ENCODE measurements at regions not wholly inside any gene's neighbourhood (a gene's known extent, or its start where the extent isn't known, plus 50 kb on each side); places are given as distances from the start of the nearest gene placed in this dataset.

DNA sequence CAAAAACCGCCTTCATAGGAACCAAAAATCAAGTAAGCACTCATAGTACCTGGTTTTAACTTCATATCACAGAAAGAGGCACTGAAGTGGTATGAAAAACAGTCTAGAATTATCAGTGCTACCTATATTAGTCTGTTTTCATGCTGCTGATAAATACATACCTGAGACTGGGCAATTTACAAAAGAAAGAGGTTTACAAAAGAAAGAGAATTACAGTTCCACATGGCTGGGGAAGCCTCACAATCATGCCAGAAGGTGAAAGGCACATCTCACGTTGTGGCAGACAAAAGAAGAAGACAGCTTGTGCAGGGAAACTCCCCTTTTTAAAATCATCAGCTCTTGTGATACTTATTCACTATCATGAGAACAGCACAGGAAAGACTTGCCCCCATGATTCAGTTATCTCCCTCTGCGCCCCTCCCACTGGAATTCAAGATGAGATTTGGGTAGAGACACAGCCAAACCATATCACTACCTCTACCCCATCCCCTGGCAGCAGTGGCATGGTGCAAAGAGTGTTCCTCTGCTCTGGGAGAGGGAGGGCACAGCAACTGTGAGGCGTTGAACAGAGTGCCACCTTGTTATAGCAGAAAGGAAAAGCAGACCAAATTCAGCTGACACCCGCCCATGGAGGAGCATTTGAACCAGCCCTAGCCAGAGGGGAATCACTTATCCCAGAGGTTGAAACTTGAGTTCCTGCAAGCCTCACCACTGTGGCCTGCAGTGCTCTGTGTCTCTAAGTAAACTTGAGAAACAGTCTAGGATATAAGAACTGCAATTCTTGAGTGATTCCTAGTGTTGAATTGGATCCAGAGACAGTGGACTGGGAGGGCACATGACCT is 61.9 kb upstream of the PTPRZ1 start:
- no peak for DNase-seq (ENCODE audit: low read depth, low spot score)

DNA sequence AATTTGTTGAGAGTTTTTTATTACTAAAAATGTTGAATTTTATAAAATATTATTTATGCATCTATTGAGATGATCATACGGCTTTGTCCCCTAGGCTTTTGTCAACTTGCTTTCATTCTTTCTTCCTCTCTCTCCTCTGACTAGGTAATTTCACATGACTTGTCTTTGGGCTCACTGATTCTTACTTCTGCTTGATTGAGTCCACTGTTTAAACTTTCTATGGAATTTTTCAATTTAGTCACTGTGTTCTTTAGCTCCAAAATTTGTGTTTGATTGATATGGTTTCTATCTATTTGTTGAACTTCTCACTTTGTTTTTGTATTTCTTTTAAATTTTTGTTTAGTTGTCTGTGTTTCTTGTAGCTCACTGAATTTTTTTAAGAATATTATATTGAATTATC is 65.9 kb upstream of the PTPRZ1 start:
- no peak for DNase-seq (ENCODE audit: low read depth, low spot score)

DNA sequence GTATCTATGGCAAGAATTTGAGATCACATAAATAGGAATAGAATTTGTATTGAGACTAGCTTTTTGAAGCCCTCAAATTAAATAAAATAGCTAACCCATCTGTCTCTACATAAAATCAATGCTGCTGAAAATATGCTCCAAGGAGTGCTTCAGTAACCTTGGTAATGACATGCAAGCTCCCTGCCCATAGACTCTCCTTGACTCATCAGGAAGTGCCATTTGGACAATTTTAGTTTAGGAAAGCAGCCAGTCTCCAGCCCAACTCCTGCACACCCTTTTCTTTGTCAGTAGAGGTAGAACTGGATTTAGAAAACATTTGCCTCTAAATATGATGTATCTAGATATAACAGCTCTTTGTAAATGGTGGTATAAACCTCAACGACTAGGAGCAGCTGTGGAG is 69.9 kb upstream of the PTPRZ1 start:
- DNase-seq (ENCODE audit: low read depth, low spot score): no peak

DNA sequence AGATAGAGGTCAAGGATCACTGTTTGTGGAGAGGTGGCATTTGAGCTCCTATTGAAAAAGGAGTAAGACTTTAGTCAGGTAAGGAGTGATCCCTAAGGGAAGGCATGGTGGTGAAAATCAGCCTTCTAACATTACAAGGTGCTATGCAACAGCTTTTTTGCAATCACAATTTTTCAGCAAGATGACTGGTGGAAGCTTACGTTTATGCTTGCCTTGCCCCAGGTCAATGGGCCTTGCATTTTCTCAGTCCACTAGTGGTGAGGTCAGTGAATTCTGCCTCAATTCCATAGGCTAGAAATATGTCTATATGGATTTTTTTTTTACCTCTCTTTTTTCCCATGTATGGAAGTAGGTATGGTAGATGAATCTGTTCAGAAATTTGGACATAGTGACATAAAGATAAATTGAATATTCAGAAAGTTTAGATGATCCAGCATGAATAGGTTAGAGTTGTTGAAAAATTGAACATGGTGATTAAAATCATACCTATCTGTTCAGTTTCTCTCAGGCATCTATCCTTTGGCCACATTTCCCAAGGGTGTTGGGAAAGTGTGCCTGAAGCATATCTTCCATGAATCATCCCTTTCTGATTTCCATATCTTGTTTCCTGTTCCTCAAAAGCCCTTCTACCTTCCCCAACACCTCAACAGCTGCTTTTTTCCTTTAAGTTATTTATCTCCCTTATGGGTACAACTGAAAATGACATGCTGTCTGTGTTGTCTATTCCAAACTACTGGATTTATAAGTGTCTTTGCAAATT is 71.9 kb upstream of the PTPRZ1 start:
- no peak for DNase-seq (ENCODE audit: low read depth, low spot score)

DNA sequence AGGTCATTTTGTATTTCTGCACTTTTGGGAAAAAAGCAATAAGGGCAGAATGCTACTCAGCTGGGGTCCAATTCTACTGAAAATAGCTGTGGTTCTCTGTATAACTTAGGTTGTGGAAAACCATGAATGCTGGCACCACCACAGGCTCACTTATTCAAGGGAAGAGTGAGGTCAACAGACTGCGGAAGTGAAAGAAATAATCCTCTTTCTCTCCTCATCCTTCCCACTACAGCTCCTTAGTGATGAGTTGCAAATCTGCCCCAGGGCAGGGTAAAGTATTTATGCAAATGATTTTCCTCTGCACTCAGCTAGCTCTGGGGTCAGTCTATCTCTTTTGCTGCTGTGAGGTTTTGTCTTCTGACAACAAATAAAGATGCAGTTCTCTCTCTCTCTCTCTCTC is 74.1 kb upstream of the PTPRZ1 start:
- peak; percentile 40 for DNase-seq (ENCODE audit: low read depth, low spot score)

DNA sequence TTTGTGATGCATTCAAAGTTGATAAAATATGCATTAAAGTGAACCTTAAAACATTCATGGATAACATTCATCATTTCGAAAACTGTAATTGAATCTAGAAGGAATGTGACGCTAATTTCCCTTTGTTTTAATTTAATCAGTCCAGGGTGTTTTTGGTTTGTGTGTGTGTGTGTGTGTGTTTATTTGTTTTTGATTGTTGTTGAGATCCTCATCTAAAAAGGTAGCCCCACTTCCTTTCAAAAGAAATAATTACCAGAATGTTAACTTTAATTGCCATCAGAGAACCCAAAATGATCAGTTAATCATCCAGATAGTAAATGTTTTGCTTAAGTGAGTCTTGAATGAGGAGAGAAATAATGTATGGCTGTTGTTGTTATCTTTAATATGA is 74.5 kb upstream of the PTPRZ1 start:
- DNase-seq (ENCODE audit: low read depth, low spot score): no peak

DNA sequence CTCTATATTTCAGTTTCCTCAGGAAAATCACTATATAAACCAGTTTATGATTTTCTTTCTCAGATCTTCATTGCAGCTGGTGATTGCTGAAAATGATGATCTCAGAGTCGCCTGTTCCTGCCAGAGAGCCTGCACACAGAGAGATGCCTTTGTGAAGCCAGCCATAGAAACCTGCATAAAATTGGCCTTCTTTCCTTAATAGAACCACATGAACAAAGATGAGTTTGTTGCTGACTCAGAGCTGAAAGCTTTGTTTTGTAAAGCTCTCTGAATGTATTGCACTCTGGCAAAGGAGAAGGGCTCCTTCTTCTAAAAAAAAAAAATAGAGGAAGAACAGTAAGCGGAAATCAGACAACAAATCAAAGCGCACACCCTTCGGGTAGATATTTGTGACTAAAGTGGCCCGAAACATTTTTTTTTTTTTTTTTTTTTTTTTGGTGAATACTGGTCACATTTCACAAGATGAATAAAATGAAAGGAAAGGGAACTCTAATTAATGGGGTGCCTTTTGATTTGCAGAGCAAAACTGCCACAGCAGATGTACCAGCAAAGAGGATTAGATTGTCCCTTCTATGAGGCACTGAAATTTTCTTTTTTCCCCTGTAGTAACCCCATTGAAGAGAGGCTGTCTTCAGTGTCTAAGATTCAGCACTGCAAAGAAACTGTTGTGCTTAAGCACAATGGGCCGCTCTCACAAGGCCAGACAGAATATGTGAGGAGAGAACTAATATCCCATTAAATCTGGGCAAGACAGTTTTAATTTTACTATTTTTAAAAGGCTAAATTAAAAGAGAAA is 75.1 kb upstream of the PTPRZ1 start:
- no peak for DNase-seq (ENCODE audit: low read depth, low spot score)

DNA sequence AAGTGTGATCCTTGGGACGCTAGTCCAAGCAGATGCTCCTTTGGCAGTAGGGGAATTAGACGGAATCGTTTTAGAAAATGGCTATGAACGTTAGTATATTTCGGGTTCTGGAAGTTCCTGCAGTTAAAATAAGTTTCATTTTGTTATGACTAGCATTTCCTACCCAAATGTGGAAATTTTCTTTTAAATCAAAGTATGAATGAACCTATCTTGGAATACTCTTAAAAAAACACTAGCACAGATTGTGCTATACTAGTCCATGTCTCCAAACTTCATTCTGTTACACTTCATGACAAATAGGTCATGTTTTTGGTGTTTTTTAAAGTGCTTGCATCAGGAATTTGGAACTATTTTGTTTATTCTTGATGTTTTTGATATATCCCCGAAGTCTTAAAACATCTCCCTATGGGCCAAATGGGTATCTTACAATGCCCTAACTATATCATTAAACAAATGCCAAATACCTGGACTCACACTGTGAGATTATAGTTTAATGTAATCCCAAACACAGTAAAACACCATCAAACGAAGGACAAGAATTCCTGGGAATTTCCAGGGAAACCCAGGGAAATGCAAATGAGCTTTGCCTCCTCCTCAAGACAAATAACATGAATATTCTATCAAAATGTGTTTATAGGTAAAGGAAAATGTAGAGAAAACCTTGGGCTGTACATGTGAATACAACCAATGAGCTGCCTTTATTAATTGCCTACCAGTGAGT is 75.9 kb upstream of the PTPRZ1 start:
- DNase-seq (ENCODE audit: low read depth, low spot score): no peak

DNA sequence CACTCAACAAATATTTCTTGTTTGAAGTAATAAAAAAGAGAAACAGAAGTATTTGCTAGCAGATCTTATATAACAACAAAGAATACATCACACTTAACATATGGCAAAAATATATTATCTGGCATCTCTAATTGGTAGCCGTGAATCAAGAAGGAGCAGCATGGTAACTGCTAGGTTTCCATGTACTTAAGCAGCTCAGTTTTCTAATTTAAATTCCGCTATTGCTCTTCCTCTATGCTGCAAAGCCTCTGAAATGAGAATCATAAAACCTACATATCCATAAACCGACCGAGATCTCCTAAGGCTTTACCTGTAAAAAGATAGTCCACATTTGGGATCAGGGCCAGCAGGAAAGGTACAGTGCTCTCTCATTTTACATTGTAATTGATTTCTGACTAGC is 76.6 kb upstream of the PTPRZ1 start:
- no peak for DNase-seq (ENCODE audit: low read depth, low spot score)

DNA sequence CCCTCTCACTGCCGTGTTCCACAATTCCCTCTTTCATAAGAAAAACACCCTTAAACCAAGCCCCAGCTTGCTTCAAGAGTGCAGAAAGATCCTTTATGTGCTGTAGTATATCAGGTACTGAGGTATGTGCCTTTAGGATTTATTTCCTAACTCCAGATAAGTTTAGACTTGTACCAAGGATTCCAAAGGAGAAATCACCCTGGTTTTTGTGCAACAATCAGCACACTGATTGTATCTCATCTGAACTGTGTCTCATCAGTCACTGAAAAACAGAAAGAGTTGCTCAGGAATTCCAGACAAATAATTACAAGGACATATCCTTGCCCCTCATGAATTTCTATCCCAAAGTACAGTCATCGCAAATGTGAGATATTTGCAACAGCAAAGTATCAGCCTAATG is 77.2 kb upstream of the PTPRZ1 start:
- DNase-seq (ENCODE audit: low read depth, low spot score): no peak

DNA sequence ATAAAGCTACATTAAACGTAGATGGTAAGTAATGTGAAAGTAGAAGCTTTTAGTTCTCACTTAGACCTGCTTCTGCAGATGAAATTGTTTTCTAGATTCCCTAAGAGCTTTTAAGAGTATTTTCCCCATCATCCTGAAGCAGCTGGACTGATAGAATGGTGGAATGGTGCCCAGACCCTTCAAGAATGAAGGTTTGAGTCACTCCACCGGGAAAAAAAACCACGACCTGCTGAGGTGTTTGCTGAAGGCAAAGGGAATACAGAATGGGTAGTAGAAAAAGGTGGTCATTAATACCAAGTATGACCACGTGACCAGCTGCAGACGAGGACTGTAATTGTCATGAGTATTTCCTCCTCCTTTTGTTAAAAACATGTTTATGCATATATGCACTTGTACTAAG is 79.2 kb upstream of the PTPRZ1 start:
- DNase-seq (ENCODE audit: low read depth, low spot score): no peak

DNA sequence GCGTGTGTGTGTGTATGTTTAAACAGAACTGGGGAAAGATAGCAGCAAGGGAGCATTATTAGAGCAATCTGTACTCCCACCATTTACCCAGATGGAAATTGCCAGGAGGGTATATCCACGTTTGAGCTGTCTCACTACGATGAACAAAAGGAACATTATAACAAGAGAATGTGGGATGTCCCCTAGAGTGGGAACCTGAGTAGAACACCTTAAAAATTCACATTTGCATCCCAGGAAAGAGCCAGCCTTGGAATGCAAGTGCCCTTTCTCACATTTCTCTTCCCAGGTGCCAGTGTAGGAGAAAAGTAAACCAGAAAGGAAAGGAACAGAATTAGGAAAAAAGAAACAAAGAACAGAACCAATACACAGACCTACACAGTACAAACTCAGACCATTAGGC is 95.3 kb upstream of the PTPRZ1 start:
- no peak for DNase-seq (ENCODE audit: low read depth, low spot score)

DNA sequence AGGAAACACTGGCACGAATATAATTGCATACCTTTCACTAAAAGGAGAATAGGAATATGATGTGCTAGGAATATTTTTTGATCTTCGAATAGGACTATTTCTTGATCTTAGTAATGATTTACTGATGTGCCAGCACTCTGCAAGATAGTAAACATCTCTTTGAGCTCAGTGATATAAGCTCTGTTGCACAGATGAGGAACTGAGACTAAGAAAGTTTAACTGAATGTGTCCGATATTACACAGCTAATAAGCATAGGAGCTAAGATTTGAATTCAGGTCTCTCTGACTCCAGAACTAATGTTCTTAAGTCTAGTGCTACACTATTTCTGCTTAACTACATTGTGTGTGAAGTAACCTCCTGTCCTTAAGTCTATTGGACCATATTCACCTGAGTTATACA is 98.4 kb upstream of the PTPRZ1 start:
- no peak for DNase-seq (ENCODE audit: low read depth, low spot score)

DNA sequence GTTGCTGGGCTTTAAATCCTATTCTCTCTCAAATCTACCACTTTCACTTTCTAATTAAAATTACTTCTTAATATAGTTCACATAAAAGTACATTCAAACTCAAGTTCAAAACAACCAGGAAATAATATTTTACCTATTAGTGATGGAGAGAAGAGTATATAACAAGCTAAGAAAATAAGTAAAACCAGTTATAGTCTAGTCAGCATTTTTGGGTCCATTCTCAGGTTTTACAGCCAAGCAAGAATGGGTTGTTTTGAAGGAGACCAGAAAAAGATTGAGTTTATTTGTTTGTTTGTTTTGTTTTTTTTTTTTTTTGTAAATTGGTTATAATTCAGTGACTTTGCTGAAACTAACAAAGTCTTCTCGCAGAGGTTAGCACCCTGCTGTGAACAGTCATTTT is 106.3 kb upstream of the PTPRZ1 start:
- no peak for DNase-seq (ENCODE audit: low read depth, low spot score)

DNA sequence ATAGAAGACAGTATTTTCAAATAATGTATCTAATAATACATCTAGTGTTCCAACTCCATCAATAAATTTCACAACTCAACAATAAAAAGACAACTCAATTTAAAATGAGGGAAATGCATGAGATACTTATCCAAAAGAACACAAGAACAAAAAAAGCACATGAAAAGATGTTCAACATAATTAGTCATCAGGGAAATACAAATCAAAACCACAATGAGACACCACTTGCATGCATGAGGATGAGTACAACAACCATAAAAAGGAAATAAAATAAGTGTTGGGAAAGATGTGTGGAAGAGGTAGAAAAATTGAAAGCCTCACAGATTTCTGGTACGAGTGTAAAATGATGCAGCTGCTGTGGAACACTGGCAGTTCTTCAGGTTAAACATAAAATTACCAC is 111.6 kb upstream of the PTPRZ1 start:
- DNase-seq (ENCODE audit: low read depth, low spot score): no peak

DNA sequence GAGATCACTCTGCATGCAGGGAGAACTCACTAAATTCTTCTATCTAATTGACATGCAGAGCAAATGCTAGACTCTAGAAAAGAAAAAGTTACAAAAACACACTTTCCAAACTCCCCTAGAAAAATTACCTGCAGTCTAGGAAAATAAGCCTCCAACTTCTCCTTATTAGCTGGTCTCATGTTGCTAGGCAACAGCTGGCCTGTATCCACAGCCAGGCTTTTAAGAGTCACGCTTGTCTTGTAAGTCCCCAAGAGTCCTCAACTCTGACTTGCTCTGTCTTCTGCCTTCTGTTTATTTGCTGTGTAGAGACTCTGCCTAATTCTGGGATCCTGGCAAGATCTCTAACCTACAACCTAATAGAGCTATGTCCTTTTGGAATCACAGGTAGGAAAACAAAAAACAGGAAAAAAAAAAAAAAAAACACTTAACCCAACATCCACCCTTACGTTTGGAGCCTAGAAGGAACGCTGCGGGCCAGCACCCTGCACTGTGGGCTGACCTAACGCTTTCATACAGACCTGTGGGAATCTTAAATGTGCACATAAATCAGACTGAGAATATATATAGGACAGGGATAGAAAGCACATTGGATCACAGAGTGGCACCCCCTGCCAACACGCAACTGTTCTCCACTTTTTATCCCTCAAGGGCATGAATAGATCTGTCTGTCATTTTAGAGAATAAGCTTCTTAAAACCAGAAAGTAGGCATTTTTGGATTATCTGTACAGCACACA is 117.0 kb upstream of the PTPRZ1 start:
- DNase-seq (ENCODE audit: low read depth, low spot score): no peak

DNA sequence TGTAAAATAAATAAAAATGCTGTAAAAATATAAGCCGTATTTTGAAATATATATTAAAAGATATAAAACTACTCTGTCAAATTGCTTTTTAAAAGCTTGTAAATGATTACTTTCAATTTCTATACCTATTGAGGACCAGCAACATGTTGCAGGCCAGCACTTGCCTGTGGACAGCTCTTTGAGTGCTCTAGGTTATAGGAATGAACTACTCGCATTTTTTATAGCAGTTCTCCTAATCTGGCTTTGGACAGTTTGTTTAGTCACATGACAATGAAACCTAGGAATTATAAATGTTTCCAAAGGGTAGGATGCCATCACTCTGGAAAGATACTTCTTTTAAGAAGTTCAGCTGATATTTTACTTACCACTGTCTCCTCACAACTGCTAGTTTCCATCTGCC is 117.7 kb upstream of the PTPRZ1 start:
- no peak for DNase-seq (ENCODE audit: low read depth, low spot score)

DNA sequence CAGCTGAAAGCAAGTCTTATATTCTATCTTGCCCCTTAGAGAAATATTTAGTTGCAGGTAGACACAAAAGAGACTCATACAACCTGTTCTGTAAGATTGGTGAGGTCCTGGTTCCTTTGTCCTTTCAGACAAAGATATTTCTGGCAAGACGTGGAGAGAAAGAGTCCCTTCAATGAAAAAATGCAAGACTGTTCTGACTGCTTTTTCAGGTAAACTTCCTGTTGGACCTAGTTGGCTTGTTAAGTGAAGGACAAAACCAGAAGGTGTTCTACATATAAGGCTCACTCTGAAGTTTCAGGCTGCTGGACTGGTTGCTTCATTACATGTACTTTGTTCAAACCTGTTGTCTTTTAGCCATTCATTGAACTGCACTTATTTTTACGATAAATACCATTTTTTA is 119.0 kb upstream of the PTPRZ1 start:
- no peak for DNase-seq (ENCODE audit: low read depth, low spot score)

DNA sequence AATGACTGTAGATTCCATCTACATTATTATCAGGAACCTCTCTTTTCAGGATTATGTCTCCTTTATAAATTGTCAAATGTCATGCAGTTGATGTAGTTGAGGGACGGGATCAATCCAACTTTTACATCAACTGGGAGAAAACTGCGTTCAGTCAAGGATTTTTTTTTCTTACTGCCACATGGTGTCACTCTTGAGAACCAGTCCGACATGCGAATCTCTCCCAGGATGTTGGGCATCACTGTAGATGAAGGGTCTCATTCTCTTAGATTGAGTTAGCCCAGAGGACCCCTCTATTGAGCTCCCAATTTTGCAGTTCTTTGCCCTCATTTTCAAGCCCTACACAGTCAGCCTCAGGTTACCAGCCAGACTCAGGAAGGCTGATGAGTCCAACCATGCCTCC is 120.3 kb upstream of the PTPRZ1 start:
- peak; percentile 2 for DNase-seq (ENCODE audit: low read depth, low spot score)

DNA sequence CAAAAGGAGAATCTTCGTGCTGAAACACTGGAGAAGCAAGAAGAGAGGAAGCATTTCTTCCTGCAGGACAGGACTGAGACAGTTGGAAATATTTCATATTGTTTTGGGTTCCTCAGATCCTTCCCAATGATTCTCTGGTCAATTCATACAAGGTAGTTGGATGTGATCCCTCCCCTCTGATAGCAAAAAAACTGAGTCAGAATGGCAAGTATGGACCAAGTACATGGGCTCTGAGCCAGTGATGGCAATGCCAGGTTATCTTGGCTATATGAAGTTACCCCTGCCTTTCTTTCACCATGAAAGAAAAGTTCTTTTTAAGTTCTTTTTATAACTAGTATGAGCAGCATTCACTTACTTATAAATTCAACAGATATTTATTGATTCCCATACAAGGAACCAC is 124.4 kb upstream of the PTPRZ1 start:
- no peak for DNase-seq (ENCODE audit: low read depth, low spot score)

DNA sequence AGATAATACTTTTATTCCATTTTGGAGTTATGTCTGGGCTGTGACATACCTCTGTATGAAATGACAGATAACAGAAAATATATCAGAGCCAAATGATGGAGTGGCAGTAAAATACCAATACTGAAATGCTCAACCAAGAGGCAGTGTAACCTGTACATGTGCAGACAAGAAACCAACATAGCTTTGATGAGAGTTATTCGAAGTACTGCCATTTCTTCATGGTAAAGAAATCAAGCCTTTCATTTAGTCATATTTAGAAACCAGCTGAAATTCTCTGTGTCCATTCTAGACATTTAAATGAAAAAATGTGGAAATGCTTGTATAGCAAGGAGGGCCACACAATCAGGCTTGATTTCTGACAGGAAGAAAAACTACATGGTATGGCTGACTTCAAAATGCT is 127.1 kb upstream of the PTPRZ1 start:
- no peak for DNase-seq (ENCODE audit: low read depth, low spot score)

All from ELF-1 (cell line).